Stomach (tissue), 8 donors: ENCODE measurements at regions not wholly inside any gene's neighbourhood (a gene's known extent, or its start where the extent isn't known, plus 50 kb on each side); places are given as distances from the start of the nearest gene placed in this dataset.
"Not testable (repeated sequence)": the region's sequence is repeated elsewhere in the genome, so short reads cannot be mapped to it uniquely, and the experiment has no call there.

Experiments
- DNase-seq, 2 donors: peaks; one replicate each; pipeline versions ENCODE4 v3.0.0 to v3.0.0-alpha.2; 2013 to 2019
- H3K27ac ChIP-seq, 5 donors: fragments of 200-600 bp in 4 of 5; sonication (generic) in 4 of 5; one replicate each; pipeline ENCODE4 v1.5.1; 2013 to 2019; ENCODE audit warnings: mild to moderate bottlenecking in 1 of 5, moderate library complexity in 1 of 5
- H3K27me3 ChIP-seq, 3 donors: fragments of 200-600 bp; sonication (generic); one replicate each; pipeline ENCODE4 v1.5.1; 2017 to 2019; ENCODE audit warnings: mixed run types in 1 of 3
- H3K36me3 ChIP-seq, 4 donors: fragments of 200-600 bp; sonication (generic); 1 replicate in 3 of 4; 2 replicates in 1 of 4; pipeline ENCODE4 v1.5.1; 2016 to 2019
- H3K4me1 ChIP-seq, 4 donors: fragments of 200-600 bp; sonication (generic); one replicate each; pipeline ENCODE4 v1.5.1; 2016 to 2019
- H3K4me3 ChIP-seq, 4 donors: fragments of 200-600 bp; sonication (generic) in 3 of 4; one replicate each; pipeline ENCODE4 v1.5.1; 2016 to 2019; ENCODE audit warnings: mild to moderate bottlenecking in 1 of 4
- H3K9me3 ChIP-seq, 4 donors: fragments of 200-600 bp; sonication (generic); one replicate each; pipeline ENCODE4 v1.5.1; 2016 to 2019
- CTCF ChIP-seq, 7 experiments: fragments of 450-650 bp in 4 of 7; fragments of 200-600 bp in 3 of 7; sonication (generic) in 3 of 7; IDR thresholded peaks; one replicate each; pipeline ENCODE4 v1.5.1; 2016 to 2019; ENCODE audit warnings: antibody characterized with exemption in 7 of 7, control low read depth in 2 of 7, mild to moderate bottlenecking in 1 of 7
- EP300 ChIP-seq: sonication (generic); formaldehyde crosslinking; IDR thresholded peaks from one replicate; pipeline ENCODE4 v1.6.1; 2017; ENCODE audit warnings: antibody characterized with exemption
- POLR2A ChIP-seq, 4 donors: fragments of 450-650 bp; IDR thresholded peaks; one replicate each; pipeline ENCODE4 v1.6.1; 2016; ENCODE audit warnings: antibody characterized with exemption in 4 of 4, control low read depth in 2 of 4, mild to moderate bottlenecking in 1 of 4, moderate library complexity in 1 of 4
- POLR2AphosphoS5 ChIP-seq, 3 donors: sonication (generic); formaldehyde crosslinking; IDR thresholded peaks; one replicate each; pipeline ENCODE4 v1.6.1; 2016; ENCODE audit warnings: antibody characterized with exemption in 3 of 3
- WGBS, 5 donors: extraction: QIAGEN DNeasy Blood & Tissue Kit in 3 of 5; methylation state at CpG; one replicate each; pipeline versions ENCODE4 v1.1.5 to v1.1.7; 2013 to 2018; 5-methylcytosine and 5-hydroxymethylcytosine counted together
- intact Hi-C: fragments of 100-400 bp; cut with DNase I; formaldehyde crosslinking; loops from one replicate; pipeline ENCODE4 v1.15.1; 2023; ENCODE audit warnings: low total_unique reads
- donor health status: healthy with polysubstance abuse.
- donor health status: Bipolar disorder and iron deficiency.
- donor health status: healthy.

GRCh38 chr10:59435707-59436106, 73.4 kb upstream of the FAM13C start:
- Histone ChIP-seq H3K27me3 (no peaks in the 10 kb centered on the region), H3K4me3 (no peak overlapping the region), H3K27ac (no peak overlapping the region), H3K36me3 (no peaks in the 10 kb centered on the region), H3K9me3 (no peaks in the 10 kb centered on the region), H3K4me1 (no peaks in the 10 kb centered on the region)
- TF ChIP-seq CTCF (IDR thresholded peaks at IDR 0.05) (no peak), POLR2A (IDR thresholded peaks at IDR 0.05) (no peak), POLR2AphosphoS5 (IDR thresholded peaks at IDR 0.05) (no peak), EP300 (no peak)
- intact Hi-C loops, result no loop called here
- no peak for DNase-seq

GRCh38 chr10:59434463-59435321, 72.3 kb upstream of the FAM13C start:
- DNase-seq, result peak in 1 of 2 donors; percentile 16
- H3K4me1 ChIP-seq, result no peaks in the 10 kb centered on the region
- WGBS, 5 donors, result 39 to 60% (median 52%) methylated on average over 4 of the region's 4 CpGs

GRCh38 chr10:59433720-59434428, 71.5 kb upstream of the FAM13C start:
- intact Hi-C loops, result no loop called here
- no peak overlapping the region for H3K4me3 ChIP-seq
- H3K27ac ChIP-seq, result no peak overlapping the region
- 64 to 91% (median 76%) methylated on average over 2 of the region's 2 CpGs for WGBS, 5 donors
- no peaks in the 10 kb centered on the region for H3K9me3 ChIP-seq
- H3K27me3 ChIP-seq, result no peaks in the 10 kb centered on the region
- no peaks in the 10 kb centered on the region for H3K36me3 ChIP-seq
- TF ChIP-seq POLR2AphosphoS5 (IDR thresholded peaks at IDR 0.05), result no peak
- TF ChIP-seq EP300, result no peak
- TF ChIP-seq CTCF (IDR thresholded peaks at IDR 0.05), result no peak
- no peak for DNase-seq
- H3K4me1 ChIP-seq, result no peaks in the 10 kb centered on the region

More at GRCh38 chr10:59434463-59435321, 72.3 kb upstream of the FAM13C start:
- intact Hi-C loops, result no loop called here
- Histone ChIP-seq H3K27me3 (no peaks in the 10 kb centered on the region), H3K9me3 (no peaks in the 10 kb centered on the region), H3K36me3 (no peaks in the 10 kb centered on the region), H3K27ac (no peak overlapping the region), H3K4me3 (no peak overlapping the region)
- TF ChIP-seq CTCF (IDR thresholded peaks at IDR 0.05) (no peak), EP300 (no peak), POLR2A (IDR thresholded peaks at IDR 0.05) (no peak), POLR2AphosphoS5 (IDR thresholded peaks at IDR 0.05) (no peak)

GRCh38 chr10:59432207-59432900, 70.0 kb upstream of the FAM13C start:
- H3K36me3 ChIP-seq, result no peaks in the 10 kb centered on the region
- no peaks in the 10 kb centered on the region for H3K27me3 ChIP-seq
- H3K27ac ChIP-seq, result no peak overlapping the region
- TF ChIP-seq POLR2AphosphoS5 (IDR thresholded peaks at IDR 0.05) (no peak), EP300 (no peak), POLR2A (IDR thresholded peaks at IDR 0.05) (no peak), CTCF (IDR thresholded peaks at IDR 0.05) (no peak)
- H3K9me3 ChIP-seq, result no peaks in the 10 kb centered on the region
- intact Hi-C loops, result no loop called here
- H3K4me1 ChIP-seq, result no peaks in the 10 kb centered on the region
- DNase-seq, result peak in 1 of 2 donors; percentile 1
- WGBS, 5 donors, result 63 to 78% (median 70%) methylated on average over 3 of the region's 3 CpGs
- no peak overlapping the region for H3K4me3 ChIP-seq

- H3K4me1 ChIP-seq, H3K27me3 ChIP-seq, DNase-seq, H3K4me3 ChIP-seq, intact Hi-C loops, H3K27ac ChIP-seq, H3K36me3 ChIP-seq, H3K9me3 ChIP-seq: not testable (repeated sequence)
- WGBS, 5 donors, result 39 to 61% (median 48%) methylated on average over 5 of the region's 5 CpGs
Observed at GRCh38 chr10:59413795-59414194, 51.4 kb upstream of the FAM13C start.
